ENCODE measurements at regions not wholly inside any gene's neighbourhood (a gene's known extent, or its start where the extent isn't known, plus 50 kb on each side); places are given as distances from the start of the nearest gene placed in this dataset.

DNA sequence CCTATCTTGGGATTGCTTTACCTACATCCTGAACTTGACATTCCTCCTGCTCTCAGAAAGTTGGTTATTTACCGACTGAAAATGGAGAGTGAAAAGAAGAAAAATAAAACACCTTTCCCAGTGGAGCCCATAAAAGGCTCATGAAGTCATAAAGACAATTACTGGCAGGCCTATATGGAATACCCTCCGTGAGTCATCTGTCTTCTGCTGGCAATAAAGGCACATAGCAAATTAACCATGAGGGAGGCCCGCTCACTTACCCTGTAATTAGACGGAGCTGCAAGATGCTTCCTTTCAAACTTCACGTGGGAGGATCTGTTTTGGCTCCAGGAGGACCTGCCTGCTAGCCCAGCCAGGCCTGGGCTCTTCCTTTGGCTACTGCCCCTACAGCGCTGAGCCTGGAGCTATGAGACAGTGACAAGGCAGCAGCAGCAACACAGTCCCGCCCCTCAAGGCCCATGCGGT, 540.4 kb downstream of the BUD13 start:
- TF ChIP-seq, protein P1, sequence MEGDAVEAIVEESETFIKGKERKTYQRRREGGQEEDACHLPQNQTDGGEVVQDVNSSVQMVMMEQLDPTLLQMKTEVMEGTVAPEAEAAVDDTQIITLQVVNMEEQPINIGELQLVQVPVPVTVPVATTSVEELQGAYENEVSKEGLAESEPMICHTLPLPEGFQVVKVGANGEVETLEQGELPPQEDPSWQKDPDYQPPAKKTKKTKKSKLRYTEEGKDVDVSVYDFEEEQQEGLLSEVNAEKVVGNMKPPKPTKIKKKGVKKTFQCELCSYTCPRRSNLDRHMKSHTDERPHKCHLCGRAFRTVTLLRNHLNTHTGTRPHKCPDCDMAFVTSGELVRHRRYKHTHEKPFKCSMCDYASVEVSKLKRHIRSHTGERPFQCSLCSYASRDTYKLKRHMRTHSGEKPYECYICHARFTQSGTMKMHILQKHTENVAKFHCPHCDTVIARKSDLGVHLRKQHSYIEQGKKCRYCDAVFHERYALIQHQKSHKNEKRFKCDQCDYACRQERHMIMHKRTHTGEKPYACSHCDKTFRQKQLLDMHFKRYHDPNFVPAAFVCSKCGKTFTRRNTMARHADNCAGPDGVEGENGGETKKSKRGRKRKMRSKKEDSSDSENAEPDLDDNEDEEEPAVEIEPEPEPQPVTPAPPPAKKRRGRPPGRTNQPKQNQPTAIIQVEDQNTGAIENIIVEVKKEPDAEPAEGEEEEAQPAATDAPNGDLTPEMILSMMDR (IDR thresholded peaks at IDR 0.05; ENCODE audit: borderline replicate concordance, insufficient read depth, low read depth, low read length), result no peak
- no peak overlapping the region for H3K4me3 ChIP-seq (ENCODE audit: low read depth, low read length)

DNA sequence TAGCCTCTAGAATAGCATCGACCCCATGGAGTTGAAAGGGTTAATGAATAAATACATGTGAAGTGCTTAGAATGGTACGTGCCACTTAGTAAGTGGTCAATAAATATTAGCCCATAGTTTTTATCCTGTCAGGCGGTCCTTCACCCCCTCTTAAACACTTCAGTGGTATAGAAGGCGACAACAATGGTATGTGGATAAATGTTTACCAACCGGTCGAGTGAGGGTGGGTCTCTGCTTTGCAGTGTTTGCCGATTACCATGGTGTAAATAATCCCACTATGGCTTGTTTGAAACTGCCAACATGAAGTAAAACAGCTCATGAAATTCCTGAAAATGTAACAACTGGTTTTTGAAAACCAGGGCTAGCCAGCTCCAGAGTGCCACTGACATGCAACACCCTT, 541.2 kb downstream of the BUD13 start:
- TF ChIP-seq, protein P1 (IDR thresholded peaks at IDR 0.05; ENCODE audit: borderline replicate concordance, insufficient read depth, low read depth, low read length), result no peak
- no peak overlapping the region for H3K4me3 ChIP-seq (ENCODE audit: low read depth, low read length)

DNA sequence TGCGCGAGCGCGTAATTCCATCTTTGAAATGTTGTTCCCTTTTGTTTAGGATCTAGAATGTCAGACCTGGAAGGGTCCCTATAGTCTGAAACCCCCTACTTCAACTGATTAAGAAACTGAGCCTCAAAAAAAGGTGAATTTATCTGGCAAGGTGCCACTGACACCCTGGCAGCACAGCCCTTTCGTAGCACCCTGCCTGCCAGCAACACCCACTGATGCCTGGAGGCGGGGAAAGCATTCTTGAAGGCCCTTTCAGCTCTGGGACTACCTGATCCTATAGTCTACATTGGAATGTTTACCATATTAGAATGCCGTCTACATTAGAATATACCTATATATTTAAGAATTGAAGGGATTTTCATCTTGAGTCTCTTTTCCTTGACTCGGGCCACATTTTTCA, 542.3 kb downstream of the BUD13 start:
- H3K4me3 ChIP-seq (ENCODE audit: low read depth, low read length), result no peak overlapping the region
- TF ChIP-seq, protein P1 (IDR thresholded peaks at IDR 0.05; ENCODE audit: borderline replicate concordance, insufficient read depth, low read depth, low read length), result no peak

DNA sequence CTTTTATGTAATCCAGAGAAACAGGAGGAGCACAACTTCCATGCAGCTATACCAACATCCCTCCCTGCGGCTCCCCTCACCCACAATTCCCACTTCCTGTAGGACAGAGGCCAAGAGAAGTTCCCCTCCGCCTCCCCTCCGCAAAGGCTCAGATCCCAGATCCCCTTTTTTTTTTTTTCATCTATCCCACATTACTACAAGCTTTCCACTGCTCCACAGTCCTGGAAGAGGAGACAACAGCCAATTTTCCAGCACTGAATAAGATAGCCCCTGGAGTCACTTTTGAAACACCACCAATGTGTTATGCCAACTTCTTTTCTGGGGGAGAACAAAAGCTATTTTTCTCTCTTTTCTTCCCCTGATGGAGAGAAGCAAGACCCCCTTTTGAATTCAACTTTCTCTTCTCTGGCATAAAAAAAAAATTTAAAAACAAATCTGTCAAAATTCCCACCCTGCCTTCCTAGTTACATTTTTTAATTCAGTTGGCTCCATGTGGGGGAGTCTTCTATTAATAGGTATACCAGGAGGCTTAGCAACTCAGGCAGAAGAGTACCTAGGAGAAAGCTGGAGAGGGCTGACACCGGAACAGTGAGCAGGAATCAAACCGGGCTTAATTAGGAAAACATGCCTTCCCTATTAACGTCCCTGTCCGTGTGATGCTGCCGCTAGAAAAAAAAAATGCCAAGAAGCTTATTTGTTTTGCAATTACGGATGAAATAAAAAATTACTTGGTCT, 543.4 kb downstream of the BUD13 start:
- no peak overlapping the region for H3K4me3 ChIP-seq (ENCODE audit: low read depth, low read length)
- TF ChIP-seq, protein P1 (IDR thresholded peaks at IDR 0.05; ENCODE audit: borderline replicate concordance, insufficient read depth, low read depth, low read length), result no peak

DNA sequence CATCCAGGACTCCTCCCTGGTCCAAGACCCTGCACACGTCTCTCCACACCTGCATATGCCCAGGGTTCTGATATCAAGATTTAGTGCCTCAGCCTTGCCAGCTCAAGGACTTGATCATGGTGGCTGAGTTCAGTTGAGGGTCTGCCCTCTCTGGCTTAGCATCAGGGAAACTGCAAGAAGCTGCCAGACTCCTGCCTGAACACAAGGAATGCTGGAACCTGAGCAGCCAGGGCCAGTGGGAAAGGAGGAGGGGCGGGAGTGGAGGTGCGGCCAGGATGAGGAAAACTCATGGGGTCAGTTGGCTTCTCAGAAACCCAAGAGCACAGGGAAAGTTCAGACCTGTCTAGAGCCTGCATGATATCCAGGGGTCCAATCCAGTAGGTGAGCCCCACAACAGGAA, 546.1 kb downstream of the BUD13 start:
- no peak overlapping the region for H3K4me3 ChIP-seq (ENCODE audit: low read depth, low read length)
- TF ChIP-seq, protein P1 (IDR thresholded peaks at IDR 0.05; ENCODE audit: borderline replicate concordance, insufficient read depth, low read depth, low read length), result no peak

DNA sequence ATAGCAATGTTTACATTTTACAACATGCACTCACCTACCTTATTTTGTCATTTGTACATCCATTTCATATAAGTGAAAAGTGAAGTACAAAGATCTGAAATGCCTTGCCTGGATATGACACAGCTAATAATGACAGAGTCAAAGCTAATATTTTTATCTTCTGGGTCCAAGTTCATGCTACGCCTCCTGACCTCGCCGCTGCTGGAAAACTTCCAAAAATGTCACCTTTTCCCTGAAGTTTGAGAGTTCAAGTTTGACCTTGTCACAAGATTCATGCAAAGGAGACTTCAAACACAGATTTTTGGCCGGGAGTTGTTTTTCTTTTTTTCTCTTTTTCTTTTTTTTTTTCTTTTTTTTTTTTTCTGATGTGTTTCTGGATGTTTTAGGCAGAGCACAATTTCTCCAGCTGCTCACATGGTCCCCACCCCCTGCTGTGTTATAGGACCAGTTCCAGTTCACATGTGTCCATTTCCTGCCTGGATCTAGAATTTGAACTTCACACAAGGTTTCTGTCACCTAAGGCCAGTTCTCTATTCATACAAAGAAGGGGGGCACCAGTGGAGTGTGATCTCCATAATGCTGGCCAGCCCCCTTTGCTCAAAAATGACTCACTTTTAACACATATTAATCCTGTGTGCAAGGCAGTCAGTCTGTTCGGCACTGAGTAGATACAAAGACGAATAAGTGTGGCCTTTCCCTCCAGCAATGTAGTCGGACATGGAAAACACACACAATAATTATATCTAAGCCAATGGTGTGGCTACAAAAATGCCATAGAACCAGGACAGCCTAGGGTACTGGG, 546.8 kb downstream of the BUD13 start:
- TF ChIP-seq, protein P1 (IDR thresholded peaks at IDR 0.05; ENCODE audit: borderline replicate concordance, insufficient read depth, low read depth, low read length), result no peak
- no peak overlapping the region for H3K4me3 ChIP-seq (ENCODE audit: low read depth, low read length)

Measured in GM12875 (cell line).